T47D (cell line): ENCODE measurements at regions not wholly inside any gene's neighbourhood (a gene's known extent, or its start where the extent isn't known, plus 50 kb on each side); places are given as distances from the start of the nearest gene placed in this dataset.
"Not testable (repeated sequence)": the region's sequence is repeated elsewhere in the genome, so short reads cannot be mapped to it uniquely, and the experiment has no call there.

Experiments used
- DNase-seq, 2 experiments: peaks; one replicate each; pipeline versions ENCODE4 v3.0.0 to v3.0.0-alpha.2; 2011 to 2012; ENCODE audit warnings: low read depth in 1 of 2, low spot score in 1 of 2
- JUND ChIP-seq: IDR thresholded peaks from 2 replicates; pipeline ENCODE4 v1.6.1; 2012; ENCODE audit warnings: low read depth
- in situ Hi-C: cut with HindIII; loops from 2 replicates; pipeline ENCODE4 v1.10.0; 2016; ENCODE audit warnings: low sequenced_read_pairs, low pct_unique_long_range_greater_than_20kb

DNA sequence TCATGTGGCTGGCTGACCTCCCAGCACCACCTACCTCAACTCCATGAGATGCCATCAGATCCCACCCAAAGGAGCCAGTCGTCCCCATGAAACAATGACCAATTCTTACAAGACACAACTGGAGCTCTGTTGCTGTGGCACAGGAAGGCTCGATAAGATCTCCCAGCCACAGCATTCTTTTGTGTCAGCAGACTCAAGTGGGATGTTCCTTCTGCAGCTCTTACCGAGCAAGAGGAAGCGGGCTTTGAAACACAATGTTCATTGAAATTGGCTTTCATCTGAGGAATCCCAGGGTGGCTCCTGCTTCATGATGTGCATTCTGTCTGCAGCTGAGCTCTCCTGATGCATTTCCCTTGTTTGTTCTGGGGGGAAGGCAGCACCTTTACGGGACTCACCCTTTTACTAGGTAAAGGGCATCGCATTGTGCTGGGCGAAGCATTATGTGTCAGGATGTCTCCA lies 222.0 kb upstream of the SGK1 start:
- peak in 1 of 2 experiments; percentile 54 for DNase-seq
- no peak for TF ChIP-seq JUND
- in situ Hi-C loops = no loop called here

DNA sequence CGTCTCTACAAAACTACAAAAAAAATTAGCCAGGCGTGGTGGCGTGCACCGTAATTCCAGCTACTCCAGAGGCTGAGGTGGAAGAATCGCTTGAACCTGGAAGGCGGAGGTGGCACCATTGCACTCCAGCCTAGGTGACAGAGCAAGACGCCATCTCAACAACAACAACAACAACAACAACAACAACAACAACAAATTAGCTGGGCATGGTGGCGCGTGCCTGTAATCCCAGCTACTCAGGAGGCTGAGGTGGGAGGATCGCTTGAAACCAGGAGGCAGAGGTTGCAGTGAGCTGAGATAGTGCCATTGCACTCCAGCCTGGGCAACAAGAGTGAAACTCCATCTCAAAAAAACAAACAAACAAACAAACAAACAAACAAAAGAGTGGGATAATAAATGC lies 219.9 kb upstream of the SGK1 start:
- DNase-seq, in situ Hi-C loops: not testable (repeated sequence)

DNA sequence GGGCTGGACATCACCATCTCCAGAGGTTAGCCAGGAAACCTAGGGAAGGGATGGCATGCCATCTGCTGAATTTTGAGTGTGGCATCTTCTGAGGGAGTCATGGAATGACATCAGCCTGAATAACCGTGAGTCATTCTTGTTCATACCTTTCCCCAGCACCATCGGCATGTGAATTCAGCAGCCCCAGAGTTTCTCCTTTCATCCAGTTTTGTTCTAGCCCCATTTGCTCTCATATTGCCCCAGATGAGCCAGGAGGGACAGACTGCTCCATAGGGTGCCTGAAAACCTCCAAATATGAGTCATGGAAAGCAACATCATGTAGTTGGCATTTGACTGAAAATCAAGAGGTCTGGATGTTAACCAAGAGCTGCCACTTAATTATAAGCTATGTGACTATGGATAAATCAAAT lies 219.2 kb upstream of the SGK1 start:
- in situ Hi-C loops = no loop called here
- TF ChIP-seq JUND = no peak
- DNase-seq = no peak

DNA sequence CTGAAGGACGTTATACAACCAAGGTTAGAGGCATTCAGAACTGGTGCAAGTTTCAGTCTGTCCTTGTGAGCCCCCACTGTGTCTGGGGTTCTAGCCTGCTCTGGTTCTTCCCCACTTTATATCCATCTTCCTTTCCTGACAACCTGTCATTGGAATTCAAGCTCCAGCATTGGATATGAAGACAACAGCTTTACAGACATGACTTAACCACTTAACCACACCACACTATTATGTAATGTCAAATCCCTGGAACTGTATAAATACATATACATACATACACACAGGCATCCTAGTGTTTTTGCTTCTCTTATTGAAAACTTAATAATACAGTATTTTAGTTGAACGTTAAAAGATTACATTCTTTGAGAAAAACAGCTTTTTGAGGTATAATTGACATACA lies 217.9 kb upstream of the SGK1 start:
- no peak for DNase-seq

DNA sequence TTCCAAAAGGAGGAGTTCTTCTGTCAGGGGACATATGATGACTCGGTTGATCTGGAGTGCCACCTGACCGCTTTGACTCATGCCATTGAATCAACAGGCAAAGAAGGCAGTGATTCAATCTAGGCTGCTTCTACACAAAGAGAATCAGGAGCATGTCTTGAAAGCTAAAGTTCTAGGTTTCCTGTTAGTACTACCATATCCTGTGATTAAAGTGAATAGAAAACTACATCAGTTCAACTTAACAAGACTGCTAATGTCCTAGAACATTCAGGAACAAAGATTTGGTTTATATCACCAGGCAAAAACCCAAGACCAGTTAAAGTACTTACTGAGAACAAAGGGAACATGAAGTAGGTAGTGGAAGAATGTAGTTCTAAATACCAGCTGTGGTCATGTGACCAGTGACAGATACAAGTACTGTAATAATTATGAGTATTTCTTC lies 216.8 kb upstream of the SGK1 start:
- no peak for DNase-seq
- in situ Hi-C loops = no loop called here
- no peak for TF ChIP-seq JUND

More for the DNA sequence above, 217.9 kb upstream of the SGK1 start:
- in situ Hi-C loops = no loop called here
- TF ChIP-seq JUND = no peak

DNA sequence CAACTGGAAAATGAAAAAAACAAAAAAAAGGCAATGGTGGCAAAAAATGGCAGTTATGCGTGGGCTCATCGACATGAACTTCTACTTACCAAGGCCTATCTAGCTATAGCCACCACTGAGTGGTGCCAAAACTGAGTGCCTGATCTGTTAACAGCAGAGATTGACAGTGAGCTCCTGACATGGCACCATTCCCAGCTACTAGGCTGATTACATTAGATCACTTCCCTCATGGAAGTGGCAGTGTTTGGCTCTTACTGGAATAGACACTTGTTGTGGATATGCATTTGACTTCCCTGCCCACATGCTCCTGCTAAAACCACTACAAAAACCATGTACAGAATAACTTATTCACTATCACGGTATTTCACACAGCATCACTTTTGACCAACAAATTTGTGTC lies 216.1 kb upstream of the SGK1 start:
- DNase-seq = no peak
- no peak for TF ChIP-seq JUND
- in situ Hi-C loops = no loop called here

DNA sequence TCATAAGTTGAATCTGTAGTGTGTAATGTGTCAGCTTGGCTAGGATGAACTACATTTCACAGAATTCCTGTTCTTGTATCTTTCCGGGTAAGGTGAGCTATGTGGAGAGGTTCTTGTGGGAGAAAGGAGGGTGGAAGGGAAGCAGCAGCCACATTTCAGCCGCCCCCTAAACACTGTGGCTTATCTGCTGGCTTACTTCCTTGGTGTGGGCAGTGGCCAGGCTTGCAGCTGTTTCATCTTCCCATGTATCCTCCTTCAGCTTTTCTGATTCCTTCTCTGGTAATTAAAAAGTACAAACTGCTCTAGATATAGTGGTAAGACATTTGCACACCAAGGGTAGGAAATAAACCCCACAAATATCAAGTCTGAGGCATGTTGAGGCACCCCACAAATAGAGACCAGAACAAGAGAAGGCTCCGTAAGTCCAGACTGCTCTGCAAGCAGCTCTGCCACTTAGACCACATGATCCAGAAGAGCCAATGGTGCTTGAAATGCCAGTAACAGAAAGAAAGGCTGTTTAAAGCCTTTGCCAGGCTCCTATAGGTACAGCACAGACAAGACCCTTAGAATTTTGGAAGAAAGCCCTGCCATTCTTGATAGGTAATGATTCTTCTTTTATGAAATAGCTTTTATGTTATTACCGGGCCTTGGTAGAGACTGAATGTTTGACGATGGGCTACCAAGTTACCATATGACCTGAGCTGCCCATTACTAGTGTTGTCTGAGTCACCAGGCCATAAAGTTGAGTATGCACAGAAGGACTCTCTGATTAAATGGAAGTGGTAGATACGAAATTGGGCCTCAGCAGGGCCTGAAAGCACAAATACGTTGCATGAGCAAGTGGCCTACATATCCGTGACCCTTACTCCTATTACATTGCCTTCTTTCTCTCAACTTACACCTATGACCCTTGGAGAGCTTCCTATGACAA lies 215.0 kb upstream of the SGK1 start:
- in situ Hi-C loops = no loop called here
- DNase-seq = no peak
- no peak for TF ChIP-seq JUND

DNA sequence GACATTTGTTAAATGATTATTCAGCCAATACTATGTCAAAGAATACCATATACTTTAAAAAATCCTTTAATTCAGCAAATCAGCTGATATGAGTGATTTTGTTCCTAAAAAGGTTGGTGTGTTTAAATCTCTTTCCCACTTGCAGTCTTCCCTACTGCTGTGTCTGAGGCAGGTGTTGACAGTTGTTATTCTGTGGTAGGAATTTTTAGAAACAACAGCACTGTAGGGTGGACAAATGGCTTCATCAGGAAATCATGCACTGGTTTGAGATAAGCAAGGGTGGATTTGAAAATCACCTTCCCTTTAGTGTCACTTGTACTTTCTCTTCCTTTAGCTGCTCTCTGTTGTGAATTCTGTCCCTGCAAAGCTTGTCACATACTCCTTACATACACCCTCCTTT lies 213.7 kb upstream of the SGK1 start:
- no peak for TF ChIP-seq JUND
- in situ Hi-C loops = no loop called here
- DNase-seq = no peak

DNA sequence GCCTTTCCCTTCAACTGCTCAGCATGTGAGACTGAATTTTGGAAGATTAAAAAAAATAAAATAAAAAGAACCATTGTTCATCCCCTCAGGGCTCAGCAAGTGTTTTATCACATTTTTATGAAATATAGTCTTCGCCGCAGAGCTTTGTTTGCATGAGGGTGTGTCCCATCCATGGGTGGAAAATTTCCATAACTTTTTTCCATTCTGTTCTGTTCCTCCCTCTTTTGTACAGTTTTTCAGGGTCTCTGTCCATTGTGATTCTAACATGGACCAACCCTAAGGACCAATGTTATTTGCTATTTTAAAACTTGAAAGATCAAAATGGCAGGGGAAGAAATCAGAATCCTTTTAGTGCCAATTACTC lies 213.3 kb upstream of the SGK1 start:
- in situ Hi-C loops = no loop called here
- DNase-seq = no peak
- no peak for TF ChIP-seq JUND

DNA sequence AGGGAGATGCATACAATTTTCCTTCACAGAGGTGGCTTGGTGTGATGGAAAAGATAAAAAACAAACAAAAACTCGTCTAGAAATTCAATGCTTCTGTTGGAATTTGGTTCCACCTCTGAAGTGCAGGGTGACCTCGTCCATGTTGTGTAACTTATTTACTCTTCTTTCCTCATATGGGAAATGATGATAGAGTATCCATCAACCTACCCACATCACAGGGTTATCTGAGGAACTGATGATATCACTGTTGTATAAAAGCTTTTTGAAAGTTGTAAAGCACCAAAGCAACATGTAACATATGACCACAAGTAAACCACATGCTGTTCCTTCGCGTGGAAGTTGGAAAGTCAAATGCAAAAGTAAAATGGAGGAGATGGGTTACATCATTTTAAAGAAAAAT lies 212.0 kb upstream of the SGK1 start:
- DNase-seq = peak in 1 of 2 experiments; percentile 54
- in situ Hi-C loops = no loop called here
- no peak for TF ChIP-seq JUND

DNA sequence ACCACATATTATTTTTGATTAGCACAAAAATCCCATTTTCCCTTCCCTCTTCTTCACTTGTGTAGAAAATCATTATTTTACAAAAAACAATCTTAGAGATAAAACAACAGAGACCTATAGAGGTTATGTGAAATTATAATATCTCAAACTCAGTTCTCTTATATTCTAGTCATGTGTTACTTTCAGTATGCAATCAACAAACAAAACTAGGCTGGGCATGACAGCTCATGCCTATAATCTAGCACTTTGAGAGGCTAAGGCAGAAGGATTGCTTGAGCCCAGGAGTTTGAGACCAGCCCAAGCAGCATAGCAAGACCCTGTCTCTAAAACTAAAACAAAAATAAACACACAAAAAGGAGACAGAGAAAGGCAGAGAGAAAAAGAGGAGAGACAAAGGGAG lies 211.4 kb upstream of the SGK1 start:
- in situ Hi-C loops = no loop called here
- no peak for TF ChIP-seq JUND

DNA sequence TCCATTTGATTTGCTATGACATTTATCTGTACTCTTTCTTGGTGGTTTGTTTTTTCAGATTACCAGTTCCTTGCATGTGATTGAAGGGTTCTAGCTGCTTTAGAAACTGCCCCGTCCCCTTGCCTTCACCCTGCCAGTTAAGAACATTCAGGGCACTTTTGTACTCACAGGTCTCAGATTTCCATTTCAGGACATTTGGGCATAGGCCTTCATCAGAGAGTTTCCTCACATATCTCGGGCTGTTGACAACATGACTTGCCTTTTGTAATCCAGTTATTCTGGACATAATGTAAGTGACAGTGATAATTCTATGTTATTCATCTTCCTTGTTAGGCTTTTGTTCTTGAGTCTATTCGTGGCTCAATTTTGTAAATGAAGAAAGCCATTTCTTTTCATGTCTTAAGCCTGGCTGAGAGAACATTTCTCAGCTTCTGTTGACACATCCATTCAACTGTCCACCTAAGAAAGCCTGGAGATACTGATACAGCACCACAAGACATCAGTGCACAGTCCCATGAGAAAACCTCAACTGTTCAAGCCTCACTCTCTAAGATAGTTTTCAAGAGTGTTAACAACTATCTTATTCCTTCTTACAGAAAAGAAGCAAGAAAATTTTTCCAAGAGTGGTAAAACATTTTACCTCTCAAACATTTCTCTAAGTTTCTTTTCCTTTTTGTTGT lies 209.3 kb upstream of the SGK1 start:
- in situ Hi-C loops = no loop called here
- no peak for DNase-seq
- no peak for TF ChIP-seq JUND

More for the DNA sequence above, 211.4 kb upstream of the SGK1 start:
- DNase-seq = no peak

DNA sequence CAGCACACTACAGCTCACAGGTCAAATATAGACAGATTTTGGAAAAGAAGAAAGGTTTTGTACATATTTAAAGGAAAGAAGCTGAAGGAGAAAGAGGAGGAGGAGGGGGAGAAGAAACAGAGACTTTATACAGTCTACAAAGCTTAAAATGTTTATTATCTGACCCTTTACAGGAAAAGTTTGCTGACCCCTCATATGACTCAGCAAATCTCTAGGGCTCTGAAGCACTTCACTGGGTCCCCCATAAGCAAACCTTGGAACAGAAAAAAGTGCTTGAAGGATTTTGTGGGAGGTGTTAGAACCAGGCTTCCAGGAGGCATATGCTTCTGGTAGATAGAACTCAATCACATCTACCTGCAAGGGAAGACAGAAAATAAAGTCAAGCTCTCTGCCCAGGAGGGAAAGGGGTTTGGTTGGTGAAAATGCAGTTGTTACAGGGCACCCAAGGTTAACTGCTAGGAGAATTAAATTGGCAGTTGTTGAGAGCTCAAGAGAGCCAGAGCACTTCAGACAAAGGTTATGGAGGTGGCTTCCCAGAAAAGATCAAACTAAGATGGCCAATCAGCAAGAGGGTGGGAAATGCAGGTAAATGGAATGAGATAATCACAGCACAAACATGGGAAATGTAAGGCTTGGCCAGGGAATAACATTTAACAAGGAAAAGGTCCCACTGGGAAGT lies 207.4 kb upstream of the SGK1 start:
- DNase-seq = no peak
- in situ Hi-C loops = no loop called here
- TF ChIP-seq JUND = no peak
